Activated T-cell treated with anti-CD3 and anti-CD28 coated beads for 24 hours (primary cell): ENCODE measurements at regions not wholly inside any gene's neighbourhood (a gene's known extent, or its start where the extent isn't known, plus 50 kb on each side); places are given as distances from the start of the nearest gene placed in this dataset.

Experiments used
- DNase-seq: peaks from one replicate; pipeline ENCODE4 v3.0.0-alpha.2; 2020; ENCODE audit warnings: low read depth

DNA sequence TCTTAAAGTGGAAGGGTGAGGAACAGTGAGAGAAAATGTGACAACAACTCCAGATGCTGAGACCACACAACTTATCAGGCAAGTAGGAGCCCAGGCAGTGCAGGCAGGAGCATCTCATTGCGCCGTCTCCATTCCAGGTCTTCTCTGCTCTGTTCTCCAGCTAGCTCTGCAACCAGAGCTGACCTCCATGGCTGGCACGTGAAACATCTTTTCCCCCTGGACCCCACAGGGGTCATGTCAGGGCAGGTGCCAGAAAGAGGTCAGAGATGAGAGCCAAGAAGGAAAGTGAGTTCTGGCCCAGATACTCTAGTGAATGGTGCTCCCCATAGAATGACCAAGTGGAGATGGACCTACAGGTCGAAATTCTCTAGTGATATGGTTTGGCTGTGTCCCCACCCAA lies 281.4 kb downstream of the SMOC2 start:
- DNase-seq: no peak

DNA sequence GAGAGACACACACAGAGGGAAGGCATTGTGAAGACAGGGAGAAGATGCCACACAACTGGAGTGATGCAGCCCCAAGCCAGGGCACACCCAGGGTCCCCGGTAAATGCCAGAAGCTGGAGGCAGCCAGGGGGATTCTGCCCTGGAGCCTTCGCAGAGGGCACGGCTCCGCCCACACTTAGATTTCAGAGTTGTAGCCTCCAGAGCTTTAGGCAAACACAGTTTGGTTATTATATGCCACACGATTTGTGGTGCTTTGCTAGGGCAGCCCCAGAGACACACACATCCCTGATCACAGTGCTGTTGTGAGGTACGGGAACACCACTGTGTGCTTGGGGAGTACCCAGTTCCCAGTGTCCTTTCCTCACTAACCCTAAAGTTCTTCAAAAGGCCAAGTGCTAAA lies 280.6 kb downstream of the SMOC2 start:
- DNase-seq: no peak

DNA sequence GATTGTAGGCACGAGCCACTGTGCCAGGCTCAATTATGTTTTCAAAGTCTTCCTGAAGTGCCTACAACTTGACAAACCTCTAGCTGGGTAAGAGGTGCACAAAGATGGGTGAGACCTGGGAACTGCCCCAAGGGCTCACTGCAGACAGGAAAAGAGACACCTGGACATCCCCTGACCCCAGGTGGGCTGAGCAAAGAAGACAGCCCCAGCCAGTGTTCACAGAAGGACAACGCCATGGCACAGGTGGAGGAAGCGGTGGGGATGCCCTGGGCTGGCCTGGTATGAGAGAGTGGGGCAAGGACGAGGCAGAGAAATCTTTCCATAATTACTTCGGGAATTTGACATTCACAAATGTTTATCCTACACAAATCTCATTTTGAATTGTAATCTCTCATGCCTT lies 278.9 kb downstream of the SMOC2 start:
- no peak for DNase-seq

DNA sequence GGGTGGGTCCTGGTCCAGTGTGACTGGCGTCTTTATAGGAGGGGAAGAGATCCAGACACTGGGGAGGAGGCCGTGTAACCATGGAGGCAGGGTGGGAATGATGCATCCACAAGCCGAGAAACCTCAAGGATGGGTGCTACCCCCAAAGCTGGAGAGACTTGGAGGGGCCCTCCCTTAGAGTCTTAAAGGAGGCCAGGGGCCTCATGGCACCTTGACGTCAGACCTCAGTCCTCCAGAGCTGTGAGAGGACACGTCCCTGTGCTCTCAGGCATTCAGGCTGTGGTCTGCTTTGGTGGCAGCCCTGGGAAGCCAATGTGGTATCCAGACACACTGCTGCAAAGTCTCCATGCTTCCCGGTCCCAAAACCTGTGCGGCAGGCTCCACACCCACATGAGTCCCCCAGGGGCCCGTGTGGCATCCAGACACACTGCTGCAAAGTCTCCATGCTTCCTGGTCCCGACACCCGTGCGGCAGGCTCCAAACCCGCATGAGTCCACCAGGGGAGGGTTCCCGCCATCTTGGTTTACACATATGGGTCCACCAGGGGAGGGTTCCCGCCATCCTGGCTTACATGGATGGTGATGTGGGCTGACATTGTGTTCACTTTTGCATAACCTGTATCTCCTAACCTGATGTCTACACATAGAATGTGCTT lies 278.0 kb downstream of the SMOC2 start:
- DNase-seq: no peak
